ENCODE measurements at regions not wholly inside any gene's neighbourhood (a gene's known extent, or its start where the extent isn't known, plus 50 kb on each side); places are given as distances from the start of the nearest gene placed in this dataset.
"Not testable (repeated sequence)": the region's sequence is repeated elsewhere in the genome, so short reads cannot be mapped to it uniquely, and the experiment has no call there.

- not testable (repeated sequence) for TF ChIP-seq CTCF (IDR thresholded peaks at IDR 0.05; ENCODE audit: low read depth, low read length); MAX (IDR thresholded peaks at IDR 0.05; ENCODE audit: low read depth, low read length); POLR2A (IDR thresholded peaks at IDR 0.05; ENCODE audit: extremely low read depth, insufficient read length); MYC (IDR thresholded peaks at IDR 0.05; ENCODE audit: low read depth, low read length)
These were observed 131.9 kb downstream of the GOLGA6L6 start for GRCh38 chr15:20409667-20410198.

Measured in NB4 (cell line).